ENCODE measurements at regions not wholly inside any gene's neighbourhood (a gene's known extent, or its start where the extent isn't known, plus 50 kb on each side); places are given as distances from the start of the nearest gene placed in this dataset.

- H3K9me3 Mint-ChIP-seq = peaks cover 55% of the 10 kb centered on the region
- no peaks in the 10 kb centered on the region for H3K27me3 Mint-ChIP-seq (ENCODE audit: low read depth)
- TF ChIP-seq CTCF (IDR thresholded peaks at IDR 0.05; ENCODE audit: unreplicated experiment in 3 of 3) = no peak
- H3K27ac Mint-ChIP-seq = no peak overlapping the region
- H3K36me3 Mint-ChIP-seq (ENCODE audit: low read depth) = peaks cover 10% of the 10 kb centered on the region
- no peaks in the 10 kb centered on the region for H3K4me1 Mint-ChIP-seq
- no peak overlapping the region for H3K4me3 Mint-ChIP-seq
These were observed 437.5 kb downstream of the KIF20B start for GRCh38 chr10:90138844-90139243.

- Mint-ChIP-seq H3K27me3 (ENCODE audit: low read depth) (no peaks in the 10 kb centered on the region), H3K4me1 (no peaks in the 10 kb centered on the region), H3K27ac (no peak overlapping the region), H3K4me3 (no peak overlapping the region), H3K9me3 (peaks cover 33% of the 10 kb centered on the region), H3K36me3 (ENCODE audit: low read depth) (peaks cover 4% of the 10 kb centered on the region)
- no peak for TF ChIP-seq CTCF (IDR thresholded peaks at IDR 0.05; ENCODE audit: unreplicated experiment in 3 of 3)
These were observed 440.4 kb downstream of the KIF20B start for GRCh38 chr10:90141791-90142190.

DNA sequence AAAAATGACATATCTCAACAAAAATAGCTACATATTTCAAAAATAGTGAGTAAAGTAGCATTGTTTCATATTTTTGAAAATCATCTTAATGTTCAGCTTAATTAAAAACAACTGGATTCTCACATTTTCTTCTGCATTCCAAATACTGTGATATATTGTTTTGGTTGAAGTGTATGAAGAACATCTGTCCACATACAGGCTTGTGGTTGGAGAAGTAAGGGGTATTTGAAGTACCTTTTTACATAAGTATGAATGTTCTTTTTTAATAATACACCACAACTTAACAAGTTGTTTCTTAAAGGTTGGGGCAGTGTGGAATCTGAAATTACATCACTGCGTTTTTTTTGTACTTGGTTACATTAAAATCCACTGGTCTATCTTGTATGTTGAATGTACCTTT is 442.5 kb downstream of the KIF20B start:
- H3K9me3 Mint-ChIP-seq = peaks cover 19% of the 10 kb centered on the region
- H3K4me1 Mint-ChIP-seq = no peaks in the 10 kb centered on the region
- H3K4me3 Mint-ChIP-seq = no peak overlapping the region
- no peak overlapping the region for H3K27ac Mint-ChIP-seq
- no peaks in the 10 kb centered on the region for H3K27me3 Mint-ChIP-seq (ENCODE audit: low read depth)
- no peak for TF ChIP-seq CTCF (IDR thresholded peaks at IDR 0.05; ENCODE audit: unreplicated experiment in 3 of 3)
- H3K36me3 Mint-ChIP-seq (ENCODE audit: low read depth) = peaks cover 4% of the 10 kb centered on the region

DNA sequence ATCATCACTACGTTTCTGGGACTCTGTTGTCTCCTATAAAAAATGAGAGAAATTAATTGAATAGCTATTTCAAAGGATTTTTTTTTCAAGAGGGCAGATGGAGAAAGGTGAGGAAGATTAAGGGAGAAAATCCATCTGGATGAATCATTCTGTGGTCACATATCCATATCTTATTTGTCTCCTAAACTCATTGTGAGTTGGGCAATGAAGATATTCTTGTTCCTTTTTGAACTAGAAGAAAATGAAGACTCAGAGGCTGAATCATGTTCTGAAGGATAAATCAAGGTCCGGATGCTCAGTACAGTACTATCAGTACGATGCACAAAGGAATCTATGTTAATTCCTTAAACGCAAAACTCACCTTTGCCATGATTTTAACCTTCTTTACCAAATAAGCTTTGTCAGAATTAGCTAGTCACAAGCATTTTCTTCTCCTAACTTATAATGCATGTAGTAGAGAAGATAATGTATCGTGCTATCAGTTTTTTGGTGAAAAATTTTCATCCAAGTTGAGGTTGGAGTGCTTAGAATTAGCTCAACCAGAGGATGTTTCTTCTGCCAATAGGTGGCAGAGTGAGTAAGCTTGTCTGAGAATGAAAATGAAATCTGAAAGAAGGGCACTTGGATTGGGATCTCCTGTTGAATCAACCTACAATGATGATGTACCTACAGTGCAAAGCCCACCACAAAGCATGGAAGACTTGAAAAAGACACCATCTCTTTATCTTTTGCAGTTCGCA is 446.9 kb downstream of the KIF20B start:
- Mint-ChIP-seq H3K4me3 (no peak overlapping the region), H3K4me1 (no peaks in the 10 kb centered on the region), H3K9me3 (peaks cover 2% of the 10 kb centered on the region), H3K27ac (no peak overlapping the region), H3K27me3 (ENCODE audit: low read depth) (no peaks in the 10 kb centered on the region), H3K36me3 (ENCODE audit: low read depth) (no peaks in the 10 kb centered on the region)
- TF ChIP-seq CTCF (IDR thresholded peaks at IDR 0.05; ENCODE audit: unreplicated experiment in 3 of 3) = peak; percentile 32 to 56 (median 46)

- Mint-ChIP-seq H3K4me1 (no peaks in the 10 kb centered on the region), H3K27me3 (ENCODE audit: low read depth) (no peaks in the 10 kb centered on the region), H3K36me3 (ENCODE audit: low read depth) (no peaks in the 10 kb centered on the region), H3K9me3 (peaks cover 2% of the 10 kb centered on the region), H3K4me3 (no peak overlapping the region), H3K27ac (no peak overlapping the region)
- no peak for TF ChIP-seq CTCF (IDR thresholded peaks at IDR 0.05; ENCODE audit: unreplicated experiment in 3 of 3)
These were observed 448.2 kb downstream of the KIF20B start for GRCh38 chr10:90149563-90149962.

DNA sequence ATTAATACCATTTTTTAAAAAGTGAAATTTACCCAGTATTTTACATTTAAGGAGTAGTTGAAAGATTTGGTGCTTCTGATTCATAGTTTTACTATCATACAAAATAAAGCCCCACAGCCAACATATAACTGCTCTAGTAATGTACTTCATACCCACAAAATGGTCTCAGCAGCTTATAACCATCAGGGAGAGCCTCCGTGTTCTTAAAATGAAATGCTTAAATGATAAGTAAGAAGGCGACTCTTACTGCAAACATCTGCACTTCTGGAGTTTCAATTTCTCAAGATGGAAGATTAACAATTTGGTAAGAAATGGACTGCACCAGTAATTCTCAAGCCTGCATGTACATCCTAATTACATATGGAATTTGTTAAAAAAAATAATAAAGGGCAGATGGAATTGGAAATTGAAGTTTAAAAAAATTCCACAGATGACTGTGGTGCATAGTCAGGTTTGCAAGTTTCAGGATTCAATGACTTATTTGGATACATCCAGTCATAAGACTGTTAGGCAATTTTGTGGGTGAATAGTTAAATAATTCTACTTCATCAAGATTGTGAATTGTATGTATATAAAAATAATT is 461.0 kb downstream of the KIF20B start:
- H3K4me3 Mint-ChIP-seq = no peak overlapping the region
- peaks cover 12% of the 10 kb centered on the region for H3K9me3 Mint-ChIP-seq
- no peaks in the 10 kb centered on the region for H3K27me3 Mint-ChIP-seq (ENCODE audit: low read depth)
- no peak for TF ChIP-seq CTCF (IDR thresholded peaks at IDR 0.05; ENCODE audit: unreplicated experiment in 3 of 3)
- no peaks in the 10 kb centered on the region for H3K36me3 Mint-ChIP-seq (ENCODE audit: low read depth)
- H3K27ac Mint-ChIP-seq = no peak overlapping the region
- no peaks in the 10 kb centered on the region for H3K4me1 Mint-ChIP-seq
